Heart left ventricle (tissue), 13 donors: ENCODE measurements at regions not wholly inside any gene's neighbourhood (a gene's known extent, or its start where the extent isn't known, plus 50 kb on each side); places are given as distances from the start of the nearest gene placed in this dataset.

Experiments used
- CTCF ChIP-seq, 12 donors: fragments of 200-600 bp; sonication (generic) in 4 of 12; IDR thresholded peaks; one replicate each; pipeline versions ENCODE4 v1.5.0 to v1.8.0; 2018 to 2022; ENCODE audit warnings: antibody characterized with exemption in 12 of 12, mild to moderate bottlenecking in 5 of 12
- POLR2A ChIP-seq, 2 donors: fragments of 450-650 bp; IDR thresholded peaks; one replicate each; pipeline ENCODE4 v1.6.1; 2017; ENCODE audit warnings: antibody characterized with exemption in 2 of 2, mild to moderate bottlenecking in 2 of 2, moderate library complexity in 2 of 2
- donor health status: ischemic (EF 13 %, LVEDD 7.1; RV severe dilation, severe dysfunction).
- donor health status: DM: no; HTN: yes; CAD: no.
- donor health status: DM: no; HTN: no; CAD: no.
- donor health status: ischemic (EF 25% LVEDD 6.9; RV normal size, moderate dysfunction).
- donor health status: ischemic (EF 25% LVEDD 5.7; RV mildly dilated, moderate dysfunction).
- donor health status: ischemic (EF 35%, LVEDD 5.7; RV mildly dilated, moderate dysfunction).
- donor health status: nonischemic (EF 11% LVEDD 7.7; RV severe dilation, severe dysfunction).
- donor health status: DM: yes; HTN: yes; CAD: no.
- donor health status: PGD.
- donor health status: ischemic (EF 29% LVEDD 5.4; RV normal size, mild dysfunction).
- donor health status: nonischemic (EF 23%, LVEDD 6.1; RV moderate dilation, normal function).

- TF ChIP-seq CTCF (IDR thresholded peaks at IDR 0.05) = no peak
- no peak for TF ChIP-seq POLR2A (IDR thresholded peaks at IDR 0.05)
Measured at GRCh38 chr13:78102741-78103140, 184.1 kb upstream of the EDNRB start.
